Umbilical cord (tissue), 1 donor: ENCODE measurements at regions not wholly inside any gene's neighbourhood (a gene's known extent, or its start where the extent isn't known, plus 50 kb on each side); places are given as distances from the start of the nearest gene placed in this dataset.
"Not testable (repeated sequence)": the region's sequence is repeated elsewhere in the genome, so short reads cannot be mapped to it uniquely, and the experiment has no call there.

Experiments used
- DNase-seq: peaks from one replicate; pipeline ENCODE4 v3.0.0-alpha.2; 2015; ENCODE audit warnings: low spot score

DNA sequence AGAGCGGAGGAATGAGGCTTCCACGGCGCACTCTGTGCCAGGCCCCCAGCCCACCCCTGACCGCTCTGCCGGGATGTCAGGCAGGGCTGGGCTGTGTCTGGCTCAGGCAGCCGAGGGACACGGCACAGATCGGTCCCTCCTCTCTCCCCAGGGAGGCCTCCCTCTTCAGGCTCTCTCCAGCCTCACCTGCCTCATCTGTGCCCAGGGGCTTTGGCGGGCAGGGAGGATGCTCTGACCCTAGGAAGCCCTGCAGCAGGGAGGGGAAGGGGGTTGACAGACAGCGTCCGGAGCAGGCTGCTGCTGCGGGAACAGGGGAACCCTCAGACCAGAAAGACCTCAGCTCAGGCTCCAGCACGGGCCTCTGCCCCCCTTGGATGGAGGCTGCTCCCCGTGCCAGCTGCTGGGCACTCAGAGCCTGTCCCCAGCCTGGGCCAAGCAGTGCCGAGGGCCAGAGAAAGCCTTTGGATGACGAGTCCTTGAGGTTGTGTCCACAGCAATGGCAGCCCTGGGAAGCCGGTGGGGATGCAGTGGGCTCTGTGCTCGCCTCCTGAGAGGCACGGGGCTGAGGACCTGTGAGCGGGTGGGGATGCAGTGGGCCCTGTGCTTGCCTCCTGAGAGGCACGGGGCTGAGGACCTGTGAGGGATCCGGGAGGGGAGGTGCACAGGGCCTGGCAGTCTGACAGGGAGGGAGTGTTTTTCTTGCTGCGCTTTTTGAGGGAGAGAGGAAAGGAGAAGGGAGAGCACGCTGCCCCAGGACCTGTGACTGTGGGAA is 66.9 kb downstream of the FOXL3 start:
- DNase-seq: no peak

- DNase-seq: no peak
Observed at GRCh38 chr7:357531-358209, 67.7 kb downstream of the FOXL3 start.

GRCh38 chr7:358352-358751 is 68.4 kb downstream of the FOXL3 start:
- no peak for DNase-seq

- DNase-seq: no peak
Observed at GRCh38 chr7:359226-359765, 69.3 kb downstream of the FOXL3 start.

GRCh38 chr7:359766-360361 is 69.9 kb downstream of the FOXL3 start:
- no peak for DNase-seq

GRCh38 chr7:360454-361100 is 70.6 kb downstream of the FOXL3 start:
- no peak for DNase-seq

GRCh38 chr7:361182-361581 is 71.2 kb downstream of the FOXL3 start:
- DNase-seq: not testable (repeated sequence)

DNA sequence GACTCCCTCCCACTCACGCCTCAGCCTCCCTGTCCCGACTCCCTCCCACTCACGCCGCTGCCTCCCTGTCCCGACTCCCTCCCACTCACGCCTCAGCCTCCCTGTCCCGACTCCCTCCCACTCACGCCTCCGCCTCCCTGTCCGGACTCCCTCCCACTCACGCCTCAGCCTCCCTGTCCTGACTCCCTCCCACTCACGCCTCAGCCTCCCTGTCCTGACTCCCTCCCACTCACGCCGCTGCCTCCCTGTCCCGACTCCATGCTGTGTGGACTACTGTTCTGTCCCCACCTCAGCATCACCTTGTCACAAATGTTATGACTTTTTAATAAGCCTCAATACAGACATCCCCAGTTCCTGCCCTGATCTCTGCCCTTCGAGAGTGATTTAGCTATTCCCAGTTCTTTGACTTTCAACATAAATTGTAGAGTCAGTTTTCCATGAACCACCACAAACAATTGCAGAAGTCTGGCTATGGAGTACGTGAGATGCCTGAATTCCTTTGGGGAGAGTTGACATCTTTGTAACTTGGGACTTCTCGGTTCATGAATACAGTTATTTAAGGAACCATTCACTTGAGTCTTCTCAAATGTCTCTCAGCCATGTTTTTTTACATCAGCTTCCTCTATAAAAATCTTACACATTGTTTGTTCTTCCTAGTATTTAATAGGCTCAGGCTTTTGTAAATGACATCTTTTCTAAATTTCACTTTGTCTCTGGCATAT is 71.9 kb downstream of the FOXL3 start:
- no peak for DNase-seq

DNA sequence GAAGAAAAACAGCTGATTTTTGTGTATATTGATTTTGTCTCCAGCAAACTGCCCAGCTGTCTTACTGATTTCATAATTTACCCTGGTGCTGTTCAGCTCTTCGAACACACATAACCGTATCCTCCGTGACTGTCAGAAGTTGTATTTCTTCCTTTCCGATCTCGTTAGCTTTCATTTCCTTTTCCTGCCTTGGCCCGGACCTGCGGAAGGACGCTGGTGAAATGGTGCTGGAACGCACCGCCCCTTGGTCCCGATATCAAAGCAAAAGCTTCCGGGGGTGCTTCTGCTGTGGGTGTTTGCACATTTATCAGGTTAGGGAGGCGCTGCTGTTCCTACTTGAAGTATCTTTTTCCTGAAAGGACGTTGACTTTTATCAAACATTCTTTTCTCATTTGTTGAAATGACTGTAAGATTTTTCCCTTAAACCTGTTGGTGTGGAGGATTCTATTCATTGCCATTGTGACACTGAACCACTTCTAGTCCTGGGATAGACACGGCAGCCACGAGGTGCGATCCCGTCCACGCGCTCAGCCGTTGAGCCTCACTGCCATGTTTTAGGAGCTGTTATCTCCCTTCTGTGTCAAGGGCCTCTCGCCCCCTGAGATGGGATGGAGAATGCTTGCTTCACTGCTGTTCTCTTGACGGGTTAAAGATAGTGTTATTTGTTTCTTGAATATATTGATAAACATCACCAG is 72.6 kb downstream of the FOXL3 start:
- DNase-seq: no peak

DNA sequence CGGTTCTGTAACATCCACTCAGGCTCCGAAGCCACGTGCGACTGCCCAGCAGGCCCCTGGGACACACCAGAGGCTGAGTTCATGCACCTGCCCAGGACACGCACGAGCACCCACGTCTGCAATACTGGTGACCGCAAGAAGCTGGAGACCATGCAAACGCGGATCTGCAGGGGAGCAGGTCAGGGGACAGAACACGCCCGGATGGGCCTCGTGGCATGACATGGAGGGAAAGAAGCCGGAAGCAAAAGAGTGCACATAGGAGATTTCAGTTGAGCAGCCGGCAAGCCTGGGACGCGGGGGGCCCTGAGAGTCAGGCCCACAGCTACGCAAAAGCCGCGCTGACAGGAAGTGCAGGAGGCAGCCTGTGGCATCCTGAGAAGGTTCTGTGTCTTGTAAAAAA is 73.7 kb downstream of the FOXL3 start:
- no peak for DNase-seq

DNA sequence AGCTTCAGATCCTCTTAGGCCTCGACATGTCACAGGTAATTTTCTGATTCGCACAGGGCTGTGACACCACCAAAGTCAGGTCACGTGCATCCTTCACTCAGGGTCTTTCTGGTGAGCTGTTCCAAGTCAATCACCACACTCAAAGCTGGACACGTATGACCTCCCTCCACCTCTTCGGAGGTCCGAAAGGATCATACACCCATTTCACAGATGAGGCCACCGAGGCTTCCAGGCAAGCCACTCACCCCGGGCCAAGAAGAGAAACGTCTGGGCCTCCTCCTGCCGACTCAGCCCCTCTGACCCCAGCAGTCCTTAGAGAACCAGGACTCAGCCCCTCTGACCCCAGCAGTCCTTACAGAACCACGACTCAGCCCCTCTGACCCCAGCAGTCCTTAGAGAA is 74.6 kb downstream of the FOXL3 start:
- no peak for DNase-seq

GRCh38 chr7:365593-365992 is 75.6 kb downstream of the FOXL3 start:
- DNase-seq: no peak

DNA sequence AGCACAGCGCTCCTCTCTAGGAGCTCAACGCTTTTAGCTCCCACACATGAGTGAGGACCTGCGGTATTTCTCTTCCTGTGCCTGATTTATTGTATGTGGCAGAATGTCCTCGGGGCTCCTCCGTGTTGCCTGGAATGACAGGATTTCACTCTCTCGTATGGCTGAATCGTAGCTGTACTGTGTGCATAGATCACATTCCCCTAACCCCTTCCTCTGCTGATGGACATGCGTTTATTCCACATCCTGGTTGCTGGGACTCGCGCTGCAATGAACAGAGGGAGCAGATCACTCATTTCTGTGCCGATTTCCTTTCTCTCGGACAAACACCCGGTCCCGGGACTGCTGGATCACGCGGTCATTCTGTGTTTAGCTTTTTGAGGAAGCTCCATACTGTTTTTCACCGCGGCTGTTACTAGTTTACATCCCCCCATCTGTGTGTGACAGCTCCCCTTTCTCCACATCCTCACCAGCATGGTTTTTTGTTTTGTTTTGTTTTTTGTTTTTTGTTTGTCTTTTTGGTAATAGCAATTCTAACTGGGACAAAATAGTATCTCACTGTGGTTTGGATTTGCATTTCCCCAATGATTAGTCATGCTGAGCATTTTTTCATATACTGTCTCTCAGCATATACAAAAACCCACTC is 76.3 kb downstream of the FOXL3 start:
- DNase-seq: peak; percentile 64

DNA sequence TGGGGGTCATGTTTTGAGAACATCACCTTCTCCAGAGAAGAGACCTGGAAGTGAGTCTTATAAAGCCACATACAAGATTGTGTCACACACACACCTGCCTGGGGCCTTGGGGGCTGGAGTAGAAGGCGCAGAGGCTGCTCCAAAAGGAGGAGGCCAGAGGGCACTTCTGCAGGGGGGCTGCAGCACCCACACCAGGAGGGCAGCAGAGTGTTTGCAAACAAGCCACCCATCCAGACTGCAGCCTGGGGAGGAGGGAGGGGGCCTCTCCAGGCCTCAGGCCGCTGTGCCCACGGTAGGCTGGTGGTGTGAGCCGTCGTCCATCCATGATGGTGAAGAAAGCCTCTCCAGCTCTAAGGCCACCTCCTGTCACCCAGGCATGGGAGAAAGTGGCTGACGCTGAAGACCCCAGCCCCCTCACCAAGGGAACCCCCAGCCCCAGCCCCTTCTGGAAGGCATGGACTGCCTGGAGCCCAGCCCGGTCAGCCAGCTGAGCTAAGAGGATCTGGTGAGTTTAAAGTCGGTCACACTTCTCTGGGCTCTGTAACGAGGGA is 77.5 kb downstream of the FOXL3 start:
- no peak for DNase-seq

DNA sequence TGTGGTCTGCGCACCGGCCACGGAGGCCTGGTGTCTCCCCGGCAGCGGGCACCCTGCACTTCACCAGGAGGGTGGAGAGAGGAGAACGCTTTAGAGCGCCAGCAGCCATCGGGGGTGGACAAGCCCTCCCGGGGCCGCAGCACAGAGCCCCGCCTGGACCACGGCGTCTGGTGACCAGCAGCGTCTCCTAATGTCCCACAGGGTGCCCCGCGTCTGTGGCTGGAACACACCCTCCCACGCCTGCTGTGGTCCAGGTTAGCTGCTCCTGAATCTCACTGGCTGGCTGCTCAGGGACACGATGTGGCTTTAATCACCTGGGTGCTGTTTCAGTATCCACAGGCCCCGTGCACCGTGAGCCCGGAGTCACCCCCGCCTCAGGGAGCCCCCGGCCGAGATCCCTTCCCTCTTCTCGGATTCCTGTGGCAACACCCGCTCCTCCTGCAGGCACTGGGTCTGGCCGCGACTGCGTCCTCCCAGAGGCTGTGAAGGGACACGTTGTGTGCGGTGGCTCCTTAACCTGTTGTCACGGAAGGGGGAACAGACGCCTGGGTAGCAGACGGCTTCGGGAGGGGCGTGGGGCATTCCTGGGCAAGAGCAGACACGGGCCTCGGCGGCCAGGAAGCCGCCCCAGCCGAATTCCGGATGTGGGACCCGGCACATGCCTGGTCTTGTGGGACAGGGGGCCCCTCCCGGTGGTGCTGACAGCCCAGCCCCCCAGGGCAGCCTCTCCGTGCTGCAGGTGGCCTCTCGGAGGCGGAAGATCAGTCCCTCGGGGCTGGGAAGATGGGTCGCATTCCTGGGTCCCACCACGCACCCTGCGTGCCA is 78.9 kb downstream of the FOXL3 start:
- peak; percentile 75 for DNase-seq

GRCh38 chr7:369476-370258 is 79.7 kb downstream of the FOXL3 start:
- no peak for DNase-seq

DNA sequence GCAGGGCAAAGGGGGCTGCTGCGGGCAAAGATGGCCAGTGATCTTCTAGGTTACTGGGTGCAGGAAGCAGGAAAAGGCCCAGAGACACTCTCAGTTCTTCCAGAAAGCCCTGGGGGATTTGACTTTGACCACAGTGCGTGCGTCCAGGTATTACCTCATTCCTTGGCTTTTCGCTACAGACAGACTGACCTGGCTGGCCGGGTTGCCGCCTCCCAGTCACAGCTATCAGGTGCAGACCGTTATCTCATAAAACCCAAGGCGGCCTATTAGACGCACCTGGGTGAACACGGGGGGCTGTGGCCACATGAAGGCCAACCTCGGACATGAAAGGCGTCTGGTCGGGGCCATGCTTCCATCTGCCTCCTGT is 80.3 kb downstream of the FOXL3 start:
- DNase-seq: no peak

DNA sequence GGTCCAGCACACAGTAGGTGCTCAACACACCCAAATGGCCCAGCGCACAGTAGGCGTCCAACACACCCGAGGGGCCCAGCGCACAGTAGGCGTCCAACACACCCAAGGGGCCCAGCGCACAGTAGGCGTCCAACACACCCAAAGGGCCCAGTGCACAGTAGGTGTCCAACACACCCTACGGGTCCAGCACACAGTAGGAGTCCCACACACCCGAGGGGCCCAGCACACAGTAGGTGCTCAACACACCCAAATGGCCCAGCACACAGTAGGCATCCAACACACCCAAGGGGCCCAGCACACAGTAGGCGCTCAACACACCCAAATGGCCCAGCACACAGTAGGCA is 80.8 kb downstream of the FOXL3 start:
- DNase-seq: no peak
